ENCODE measurements at regions not wholly inside any gene's neighbourhood (a gene's known extent, or its start where the extent isn't known, plus 50 kb on each side); places are given as distances from the start of the nearest gene placed in this dataset.

DNA sequence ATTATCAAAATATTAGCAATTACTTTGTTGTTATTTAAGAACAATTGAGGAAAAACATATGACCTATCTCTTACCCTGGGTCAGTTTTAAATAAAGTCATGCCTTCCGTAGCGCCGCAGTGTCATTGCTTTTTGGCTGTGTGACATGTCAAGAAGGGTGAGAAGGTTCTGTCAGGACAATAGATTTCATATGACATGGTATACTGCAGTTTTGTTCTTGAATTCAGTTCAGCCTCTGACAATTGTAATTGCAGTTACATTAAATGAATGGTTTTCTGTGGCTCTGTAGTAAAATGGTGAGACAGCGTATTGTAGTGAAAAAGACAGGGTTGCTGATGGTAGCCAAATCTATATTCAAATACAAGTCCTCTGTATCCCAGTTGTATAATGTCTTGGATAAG, 307.2 kb downstream of the CDH2 start:
- TF ChIP-seq CTCF (IDR thresholded peaks at IDR 0.05) = no peak
- Mint-ChIP-seq H3K36me3 (no peaks in the 10 kb centered on the region), H3K4me3 (no peak overlapping the region), H3K4me1 (no peaks in the 10 kb centered on the region), H3K9me3 (peaks cover 0 to 6% (median 2%) of the 10 kb centered on the region in 7 donors), H3K27me3 (ENCODE audit: low read depth in 3 of 3) (peaks cover 0 to 1% (median 0%) of the 10 kb centered on the region in 3 donors), H3K27ac (no peak overlapping the region)
- Histone ChIP-seq H4K20me1 (ENCODE audit: insufficient read depth, low read length) (no peaks in the 10 kb centered on the region), H3K27me3 (ENCODE audit: control insufficient read depth in 2 of 2, insufficient read depth in 2 of 2, low read length in 2 of 2) (no peaks in the 10 kb centered on the region), H3K4me2 (replicated peaks; ENCODE audit: extremely low read depth, low read length, poor library complexity, severe bottlenecking) (no peak overlapping the region), H3K9me3 (replicated peaks in 1 of 2; ENCODE audit: control insufficient read depth in 1 of 2, insufficient read depth in 1 of 2, low read length in 2 of 2) (peaks cover 0 to 3% of the 10 kb centered on the region in 2 donors), H3K9ac (ENCODE audit: insufficient read depth, low read length, poor library complexity, severe bottlenecking) (no peak overlapping the region), H3K4me1 (ENCODE audit: control insufficient read depth in 1 of 2, insufficient read depth in 2 of 2, low read length in 2 of 2) (no peaks in the 10 kb centered on the region), H3K4me3 (replicated peaks in 1 of 3; ENCODE audit: low read depth in 2 of 3, low read length in 3 of 3) (no peak overlapping the region), H3K79me2 (ENCODE audit: insufficient read depth, low read length) (no peaks in the 10 kb centered on the region), H3K36me3 (replicated peaks in 1 of 2; ENCODE audit: control insufficient read depth in 1 of 2, insufficient read depth in 2 of 2, low read length in 2 of 2) (no peaks in the 10 kb centered on the region), H2AFZ (ENCODE audit: insufficient read depth, low read depth, low read length, poor library complexity, severe bottlenecking) (no peak overlapping the region), H3K27ac (ENCODE audit: low read depth in 1 of 2, low read length in 2 of 2) (no peak overlapping the region)
- intact Hi-C loops (cut with micrococcal nuclease) = no loop called here
- DNase-seq = no peak
- 78% methylated on average over 3 of the region's 4 CpGs for WGBS (ENCODE audit: insufficient coverage)

GRCh38 chr18:27865431-27865830, 311.5 kb downstream of the CDH2 start:
- Histone ChIP-seq H3K4me2 (replicated peaks; ENCODE audit: extremely low read depth, low read length, poor library complexity, severe bottlenecking) (no peak overlapping the region), H3K9me3 (replicated peaks in 1 of 2; ENCODE audit: control insufficient read depth in 1 of 2, insufficient read depth in 1 of 2, low read length in 2 of 2) (peaks cover 0 to 3% of the 10 kb centered on the region in 2 donors), H3K36me3 (replicated peaks in 1 of 2; ENCODE audit: control insufficient read depth in 1 of 2, insufficient read depth in 2 of 2, low read length in 2 of 2) (no peaks in the 10 kb centered on the region), H3K4me3 (replicated peaks in 1 of 3; ENCODE audit: low read depth in 2 of 3, low read length in 3 of 3) (no peak overlapping the region), H4K20me1 (ENCODE audit: insufficient read depth, low read length) (no peaks in the 10 kb centered on the region), H3K4me1 (ENCODE audit: control insufficient read depth in 1 of 2, insufficient read depth in 2 of 2, low read length in 2 of 2) (no peaks in the 10 kb centered on the region), H3K79me2 (ENCODE audit: insufficient read depth, low read length) (no peaks in the 10 kb centered on the region), H3K27me3 (ENCODE audit: control insufficient read depth in 2 of 2, insufficient read depth in 2 of 2, low read length in 2 of 2) (no peaks in the 10 kb centered on the region), H3K9ac (ENCODE audit: insufficient read depth, low read length, poor library complexity, severe bottlenecking) (no peak overlapping the region), H2AFZ (ENCODE audit: insufficient read depth, low read depth, low read length, poor library complexity, severe bottlenecking) (no peak overlapping the region), H3K27ac (ENCODE audit: low read depth in 1 of 2, low read length in 2 of 2) (no peak overlapping the region)
- TF ChIP-seq CTCF (IDR thresholded peaks at IDR 0.05) = no peak
- H3K9me3 Mint-ChIP-seq = peaks cover 0 to 4% (median 2%) of the 10 kb centered on the region in 7 donors
- H3K4me1 Mint-ChIP-seq = no peaks in the 10 kb centered on the region
- peaks cover 0 to 1% (median 0%) of the 10 kb centered on the region in 3 donors for H3K27me3 Mint-ChIP-seq (ENCODE audit: low read depth in 3 of 3)
- intact Hi-C loops (cut with micrococcal nuclease) = no loop called here
- DNase-seq = no peak
- H3K27ac Mint-ChIP-seq = no peak overlapping the region
- no peaks in the 10 kb centered on the region for H3K36me3 Mint-ChIP-seq
- WGBS (ENCODE audit: insufficient coverage) = no CpG with 5 or more reads among the region's 1 CpG
- no peak overlapping the region for H3K4me3 Mint-ChIP-seq
